GM19239 (cell line): ENCODE measurements at regions not wholly inside any gene's neighbourhood (a gene's known extent, or its start where the extent isn't known, plus 50 kb on each side); places are given as distances from the start of the nearest gene placed in this dataset.
"Not testable (repeated sequence)": the region's sequence is repeated elsewhere in the genome, so short reads cannot be mapped to it uniquely, and the experiment has no call there.

Experiments used
- DNase-seq: peaks from one replicate; pipeline ENCODE4 v3.0.0; 2011; ENCODE audit warnings: low spot score; ENCODE audit not compliant: insufficient read length
- FAIRE-seq: peaks from 2 replicates; lab custom pipeline; 2011; peaks lifted over from hg19 to GRCh38; lab: Jason Lieb, UNC

- DNase-seq (peak; percentile 58), FAIRE-seq (peak; percentile 96)
These were observed 106.8 kb upstream of the SIRPG start for GRCh38 chr20:1764136-1765033.

- FAIRE-seq (no peak), DNase-seq (no peak)
These were observed 104.0 kb upstream of the SIRPG start for GRCh38 chr20:1761598-1761997.

- no peak for DNase-seq
- FAIRE-seq: no peak
These were observed 103.5 kb upstream of the SIRPG start for GRCh38 chr20:1761116-1761515.

- FAIRE-seq: no peak
- DNase-seq: no peak
These were observed 101.2 kb upstream of the SIRPG start for GRCh38 chr20:1758765-1759164.

DNA sequence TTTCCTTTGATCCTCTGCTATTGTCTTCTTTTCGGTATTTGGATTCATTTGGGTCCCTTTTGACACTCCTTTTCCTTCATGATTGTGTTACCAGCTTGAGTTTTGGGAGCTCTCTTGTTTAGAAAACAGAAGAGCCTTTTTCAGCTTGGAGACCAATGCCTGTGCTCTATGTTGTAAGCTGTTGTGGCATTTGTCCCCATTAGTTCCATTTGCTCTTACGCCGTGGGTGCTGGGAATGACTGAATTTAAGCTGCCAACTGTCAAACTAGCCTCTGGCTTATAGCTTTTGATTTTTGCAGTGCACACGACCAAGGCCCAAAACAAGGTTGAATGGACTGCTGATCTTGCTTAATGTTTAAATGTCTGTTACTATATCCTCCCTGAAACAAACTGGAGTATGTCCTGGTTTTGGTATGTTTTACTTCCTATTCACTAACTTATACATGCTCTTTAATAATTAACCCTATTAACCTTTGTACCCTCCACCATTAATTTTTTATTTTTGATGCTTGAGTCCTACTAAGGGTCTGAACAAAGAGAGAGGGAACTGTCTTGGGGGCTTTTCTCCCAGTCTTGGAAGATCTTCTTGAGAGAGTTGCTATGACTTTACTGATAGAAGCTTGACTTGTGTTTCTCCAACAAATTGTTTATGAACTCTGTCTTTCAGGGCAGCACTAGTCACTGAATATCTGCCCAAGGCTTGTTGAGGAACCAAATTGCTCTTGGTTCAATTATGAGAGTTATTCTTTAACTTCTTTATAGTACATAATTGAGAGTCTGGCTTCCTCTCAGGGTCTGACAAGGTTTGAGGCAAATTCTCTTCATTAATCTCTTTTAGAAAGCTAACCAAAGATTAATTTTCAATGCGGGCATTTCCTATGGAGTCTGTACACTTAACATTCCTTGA lies 100.3 kb upstream of the SIRPG start:
- no peak for FAIRE-seq
- no peak for DNase-seq

- no peak for DNase-seq
- peak; percentile 35 for FAIRE-seq
These were observed 99.5 kb upstream of the SIRPG start for GRCh38 chr20:1757072-1757471.

DNA sequence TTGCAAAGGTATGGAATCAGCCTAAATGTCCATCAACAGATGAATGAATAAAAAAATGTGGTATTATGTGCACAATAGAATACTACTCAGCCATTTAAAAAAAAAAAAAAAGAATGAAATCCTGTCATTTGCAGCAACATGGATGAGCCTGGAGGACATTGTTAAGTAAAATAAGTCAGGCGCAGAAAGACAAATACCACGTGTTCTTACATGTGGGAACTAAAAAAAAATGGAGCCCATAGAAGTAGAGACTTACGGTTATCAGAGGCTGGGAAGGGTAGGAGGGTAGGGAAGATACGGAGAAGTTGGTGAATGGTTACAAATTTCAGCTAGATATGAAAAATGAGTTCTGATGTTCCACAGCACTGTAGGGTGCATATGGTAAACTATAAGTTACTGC lies 97.2 kb upstream of the SIRPG start:
- no peak for FAIRE-seq

DNA sequence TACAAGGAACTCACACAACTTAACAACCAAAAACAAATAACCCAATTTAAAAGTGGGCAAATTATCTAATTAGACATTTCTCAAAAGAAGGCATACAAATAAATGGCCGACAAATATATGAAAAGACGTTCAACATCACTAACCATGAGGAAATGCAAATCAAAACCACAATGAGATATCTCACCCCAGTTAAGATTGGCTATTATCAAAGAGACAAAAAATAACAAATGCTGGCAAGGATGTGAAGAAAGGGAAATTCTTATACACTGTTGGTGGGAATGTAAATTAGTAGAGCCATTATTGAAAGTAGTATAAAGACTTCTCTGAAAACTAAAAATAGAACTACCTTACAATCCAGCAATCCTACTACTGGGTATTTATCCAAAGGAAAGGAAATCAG lies 96.7 kb upstream of the SIRPG start:
- peak; percentile 8 for FAIRE-seq
- DNase-seq: no peak

More for the DNA sequence above, 97.2 kb upstream of the SIRPG start:
- DNase-seq: no peak

GRCh38 chr20:1752045-1752444 lies 94.5 kb upstream of the SIRPG start:
- DNase-seq (no peak), FAIRE-seq (no peak)

GRCh38 chr20:1748777-1749176 lies 91.2 kb upstream of the SIRPG start:
- no peak for FAIRE-seq
- no peak for DNase-seq

GRCh38 chr20:1747953-1748577 lies 90.5 kb upstream of the SIRPG start:
- DNase-seq (no peak), FAIRE-seq (no peak)

GRCh38 chr20:1742049-1742434 lies 84.5 kb upstream of the SIRPG start:
- DNase-seq, FAIRE-seq: not testable (repeated sequence)

GRCh38 chr20:1741309-1742048 lies 83.9 kb upstream of the SIRPG start:
- no peak for FAIRE-seq
- DNase-seq: no peak

GRCh38 chr20:1737134-1737533 lies 79.6 kb upstream of the SIRPG start:
- FAIRE-seq (no peak), DNase-seq (no peak)

GRCh38 chr20:1735417-1736089 lies 78.0 kb upstream of the SIRPG start:
- DNase-seq (no peak), FAIRE-seq (no peak)

- FAIRE-seq (peak; percentile 68), DNase-seq (no peak)
These were observed 76.8 kb upstream of the SIRPG start for GRCh38 chr20:1734269-1734858.

DNA sequence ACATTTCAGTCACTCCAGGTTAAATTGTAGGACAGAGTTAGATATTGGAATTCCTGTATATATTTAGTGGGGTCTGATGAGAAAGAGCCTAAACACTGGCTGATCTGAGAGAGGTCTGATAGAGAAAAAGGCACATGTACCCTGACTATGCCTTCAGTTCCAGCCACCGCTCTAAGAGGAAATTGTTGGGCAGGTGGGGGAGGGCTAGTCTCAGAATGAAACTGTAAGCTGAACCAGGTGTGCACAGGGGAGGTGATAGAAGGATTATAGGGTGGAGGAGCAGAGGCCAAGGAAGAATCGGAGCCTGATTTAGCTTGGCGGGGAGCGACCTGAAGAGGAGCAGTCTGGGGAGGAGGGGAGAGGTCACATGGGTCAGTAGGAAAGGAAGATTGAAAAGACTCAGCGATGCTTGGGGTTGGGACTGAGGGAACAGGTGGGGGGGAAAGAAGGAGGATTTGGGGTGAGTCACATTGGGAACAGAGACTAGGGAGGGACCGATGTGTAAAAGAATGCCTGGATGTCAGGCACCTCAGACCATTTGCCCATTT lies 74.3 kb upstream of the SIRPG start:
- DNase-seq: not testable (repeated sequence)
- FAIRE-seq: peak; percentile 8

DNA sequence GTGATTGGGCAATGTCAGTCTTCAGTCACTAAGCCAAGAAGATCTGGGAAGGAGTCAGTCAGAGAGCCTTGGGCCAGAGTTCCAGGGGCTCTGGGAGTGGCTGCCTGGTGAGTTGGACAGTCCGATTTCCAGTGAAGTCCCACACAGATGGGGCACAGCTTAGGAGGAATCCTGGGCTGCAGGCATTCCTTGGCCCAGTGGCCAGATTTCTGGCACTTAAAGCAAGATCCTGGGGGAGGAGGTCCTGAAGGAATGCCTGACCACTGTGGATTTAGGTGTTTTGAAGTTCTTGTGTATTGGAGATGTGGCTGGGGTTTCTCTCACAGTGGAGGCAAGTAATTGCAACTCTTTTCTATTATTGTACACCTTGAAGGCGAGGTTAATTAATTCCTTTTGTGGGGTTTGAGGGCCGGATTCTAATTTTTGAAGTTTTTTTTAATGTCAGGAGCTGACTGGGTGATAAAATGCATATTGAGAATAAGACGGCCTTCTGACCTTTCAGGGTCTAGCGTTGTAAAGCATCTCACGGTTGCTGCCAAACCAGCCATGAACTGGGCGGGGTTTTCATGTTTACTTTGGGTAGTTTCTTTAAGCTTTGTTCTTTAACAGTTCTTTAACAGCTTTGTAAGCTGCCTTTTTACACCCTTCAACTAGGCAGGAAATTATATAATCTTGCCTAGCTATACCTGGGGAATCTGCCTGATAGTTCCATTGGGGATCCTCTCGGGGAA lies 73.6 kb upstream of the SIRPG start:
- not testable (repeated sequence) for DNase-seq

More for the DNA sequence above, 73.6 kb upstream of the SIRPG start:
- peak; percentile 45 for FAIRE-seq
